ENCODE measurements at regions not wholly inside any gene's neighbourhood (a gene's known extent, or its start where the extent isn't known, plus 50 kb on each side); places are given as distances from the start of the nearest gene placed in this dataset.
"Not testable (repeated sequence)": the region's sequence is repeated elsewhere in the genome, so short reads cannot be mapped to it uniquely, and the experiment has no call there.

DNA sequence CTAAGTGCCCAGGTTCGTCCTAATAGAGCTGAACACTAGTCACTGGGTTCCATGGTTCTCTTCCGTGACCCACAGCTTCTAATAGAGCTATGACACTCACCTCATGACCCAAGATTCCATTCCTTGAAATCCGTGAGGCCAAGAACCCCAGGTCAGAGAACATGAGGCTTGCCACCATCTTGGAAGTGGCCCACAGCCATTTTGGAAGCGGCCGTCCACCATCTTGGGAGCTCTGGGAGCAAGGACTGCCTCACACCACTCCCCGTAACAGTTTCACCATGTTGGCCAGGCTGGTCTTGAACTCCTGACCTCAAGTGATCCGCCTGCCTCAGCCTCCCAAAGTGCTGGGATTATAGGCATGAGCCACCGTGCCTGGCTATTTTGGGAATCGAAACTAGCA is 75.0 kb upstream of the MTAP start:
- TF ChIP-seq CTCF, POLR2A (IDR thresholded peaks at IDR 0.05): not testable (repeated sequence)

Measured in adrenal gland (tissue), 5 donors.